ENCODE measurements at regions not wholly inside any gene's neighbourhood (a gene's known extent, or its start where the extent isn't known, plus 50 kb on each side); places are given as distances from the start of the nearest gene placed in this dataset.

GRCh38 chr9:94159069-94159939 is 75.0 kb downstream of the PTPDC1 start:
- FAIRE-seq (no peak), DNase-seq (ENCODE audit: insufficient read length, low spot score) (no peak)
- no peak for TF ChIP-seq POLR2A (IDR thresholded peaks at IDR 0.05; ENCODE audit: low read depth, low read length)

GRCh38 chr9:94160594-94161501 is 76.6 kb downstream of the PTPDC1 start:
- TF ChIP-seq POLR2A (IDR thresholded peaks at IDR 0.05; ENCODE audit: low read depth, low read length): no peak
- no peak for FAIRE-seq
- DNase-seq (ENCODE audit: insufficient read length, low spot score): no peak

DNA sequence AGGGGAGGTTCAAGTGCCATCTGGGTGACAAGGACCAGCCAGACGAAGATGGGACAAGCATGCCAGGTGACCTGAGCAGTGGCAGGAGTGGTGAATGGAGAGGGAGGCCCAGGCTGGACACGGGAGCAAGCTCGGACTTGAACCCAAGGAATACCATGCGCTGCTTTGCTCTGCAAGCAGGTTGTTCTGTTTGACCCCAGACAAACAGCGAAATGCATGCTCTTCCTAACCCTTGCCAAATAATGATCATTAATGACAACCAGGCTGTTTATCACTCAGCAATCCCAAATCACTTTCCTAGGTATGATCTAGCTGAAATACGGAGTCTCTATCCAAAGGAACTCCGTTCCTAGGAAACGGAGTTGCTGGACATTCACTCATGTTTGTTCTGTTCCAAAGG is 77.4 kb downstream of the PTPDC1 start:
- FAIRE-seq (no peak), DNase-seq (ENCODE audit: insufficient read length, low spot score) (no peak)
- TF ChIP-seq POLR2A (IDR thresholded peaks at IDR 0.05; ENCODE audit: low read depth, low read length): no peak

DNA sequence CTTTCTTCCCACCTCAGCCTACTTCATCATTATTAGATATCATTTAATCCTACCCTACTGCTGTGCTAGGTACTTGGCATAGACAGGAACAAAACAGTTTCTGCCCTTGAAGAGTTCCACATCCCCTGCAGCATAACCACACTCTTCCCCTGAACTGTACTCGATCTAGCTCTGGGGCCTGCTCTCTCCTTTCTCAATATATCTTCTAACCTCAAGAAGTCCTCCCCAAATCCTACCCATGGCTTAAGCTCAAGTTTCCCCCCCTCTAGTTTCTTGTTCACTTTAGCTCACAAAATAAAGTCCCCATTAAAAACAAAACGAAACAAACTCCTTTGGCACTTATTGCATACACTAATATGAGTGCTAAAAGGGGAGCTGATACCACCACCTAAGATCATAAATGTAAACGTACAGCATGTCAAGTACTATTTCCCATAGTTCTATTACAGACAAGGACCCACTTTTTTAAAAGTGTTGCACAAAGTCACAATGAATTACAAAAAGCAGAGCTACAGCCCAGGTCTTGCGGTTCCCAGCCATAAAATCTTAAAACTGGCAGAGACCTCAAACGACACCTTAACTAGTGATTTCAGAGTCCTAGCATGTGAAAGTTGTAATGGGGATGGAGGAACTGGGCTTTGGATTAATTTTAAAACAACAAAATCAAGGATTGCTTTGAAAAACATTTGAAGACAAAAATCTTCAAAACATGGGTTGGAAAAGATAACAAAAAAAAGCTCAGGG is 80.7 kb downstream of the PTPDC1 start:
- FAIRE-seq (no peak), DNase-seq (ENCODE audit: insufficient read length, low spot score) (no peak)
- TF ChIP-seq POLR2A (IDR thresholded peaks at IDR 0.05; ENCODE audit: low read depth, low read length): no peak

- TF ChIP-seq POLR2A (IDR thresholded peaks at IDR 0.05; ENCODE audit: low read depth, low read length): peak; percentile 56; the same call in 1 of the 2 replicates
- FAIRE-seq (peak; percentile 100), DNase-seq (ENCODE audit: insufficient read length, low spot score) (peak; percentile 100)
These were observed 81.5 kb downstream of the PTPDC1 start for GRCh38 chr9:94165592-94166235.

DNA sequence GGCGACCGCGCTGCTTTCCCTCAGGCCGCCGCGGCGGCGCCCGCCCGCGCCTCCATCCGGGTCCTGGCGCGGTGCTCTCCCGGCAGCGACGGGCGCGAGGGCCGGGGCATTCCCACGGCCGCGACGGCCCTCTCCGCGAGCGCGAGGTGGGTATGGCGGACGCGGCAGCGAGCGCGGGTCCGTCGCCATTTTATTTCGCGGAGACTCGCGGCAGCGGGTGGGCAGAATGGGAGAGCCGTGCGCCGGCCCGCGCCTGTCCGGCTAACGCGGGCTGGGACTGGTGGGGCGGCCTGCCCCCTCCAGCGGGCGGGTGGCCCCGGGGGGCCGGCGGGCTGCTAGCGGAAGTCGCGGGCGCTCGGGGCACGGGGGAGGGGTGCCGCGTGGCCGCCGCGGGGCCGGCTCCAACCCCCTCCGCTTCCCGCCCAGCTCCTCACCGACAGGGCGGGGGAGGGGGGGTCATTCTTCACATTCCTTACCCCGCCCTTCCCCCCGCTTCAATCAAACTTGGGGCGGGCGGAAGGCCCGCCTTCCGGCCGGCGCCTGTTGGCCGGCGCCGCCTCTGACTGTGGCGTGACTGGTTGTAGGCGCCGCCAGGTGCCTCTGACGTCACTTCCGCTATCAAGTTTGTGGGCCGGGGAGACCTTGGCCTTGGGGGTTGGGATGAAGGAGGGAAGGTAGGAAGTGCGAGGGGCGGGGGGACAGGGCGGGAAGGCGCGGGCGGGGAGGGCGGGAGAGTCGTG is 82.1 kb downstream of the PTPDC1 start:
- TF ChIP-seq POLR2A (IDR thresholded peaks at IDR 0.05; ENCODE audit: low read depth, low read length): peak; percentile 69
- DNase-seq (ENCODE audit: insufficient read length, low spot score) (peak; percentile 99), FAIRE-seq (peak; percentile 97)

DNA sequence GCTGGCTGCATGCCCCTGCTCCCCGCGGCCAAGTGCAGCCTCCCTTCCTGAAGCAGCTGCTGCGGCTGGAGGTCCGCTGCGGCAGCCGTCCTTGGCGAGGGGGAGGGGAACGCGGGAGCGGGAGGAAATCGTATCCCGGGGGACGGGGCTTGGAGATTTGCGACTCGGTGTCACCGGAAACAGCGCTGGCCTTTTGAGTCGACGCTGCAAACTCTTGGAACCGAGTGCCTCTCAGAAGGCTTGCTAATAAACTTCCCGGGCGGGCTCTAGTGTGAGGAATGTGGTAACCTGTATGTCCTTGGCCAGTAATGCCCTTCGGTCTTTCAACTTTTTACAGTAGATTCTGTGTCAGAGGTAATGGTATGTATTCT is 82.7 kb downstream of the PTPDC1 start:
- TF ChIP-seq POLR2A (IDR thresholded peaks at IDR 0.05; ENCODE audit: low read depth, low read length): peak; percentile 81
- FAIRE-seq: no peak
- DNase-seq (ENCODE audit: insufficient read length, low spot score): no peak

- no peak for FAIRE-seq
- DNase-seq (ENCODE audit: insufficient read length, low spot score): no peak
- no peak for TF ChIP-seq POLR2A (IDR thresholded peaks at IDR 0.05; ENCODE audit: low read depth, low read length)
These were observed 83.2 kb downstream of the PTPDC1 start for GRCh38 chr9:94167376-94167890.

- DNase-seq (ENCODE audit: insufficient read length, low spot score): no peak
These were observed 84.1 kb downstream of the PTPDC1 start for GRCh38 chr9:94168203-94169000.

DNA sequence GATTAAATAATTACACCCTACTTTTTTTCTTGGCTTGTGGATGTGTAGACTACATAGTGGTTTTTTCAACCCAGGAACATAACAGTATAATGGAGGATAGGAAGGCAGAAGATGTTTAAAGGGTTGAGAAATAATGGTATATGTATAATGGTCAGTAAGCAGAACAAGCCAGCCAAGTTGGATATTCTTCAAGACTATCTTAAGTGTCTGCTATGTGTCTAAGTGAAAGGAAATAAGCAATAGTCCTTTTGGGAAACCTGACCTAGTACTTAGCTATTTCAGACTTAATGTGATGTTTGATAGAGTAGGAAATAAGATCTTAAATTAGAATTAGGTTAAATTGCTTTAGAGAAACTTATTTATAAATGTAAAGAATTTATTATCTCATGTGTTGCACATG is 85.7 kb downstream of the PTPDC1 start:
- DNase-seq (ENCODE audit: insufficient read length, low spot score): no peak
- FAIRE-seq: peak; percentile 91
- no peak for TF ChIP-seq POLR2A (IDR thresholded peaks at IDR 0.05; ENCODE audit: low read depth, low read length)

More at GRCh38 chr9:94168203-94169000, 84.1 kb downstream of the PTPDC1 start:
- FAIRE-seq: no peak
- no peak for TF ChIP-seq POLR2A (IDR thresholded peaks at IDR 0.05; ENCODE audit: low read depth, low read length)

- no peak for TF ChIP-seq POLR2A (IDR thresholded peaks at IDR 0.05; ENCODE audit: low read depth, low read length)
- FAIRE-seq (peak; percentile 77), DNase-seq (ENCODE audit: insufficient read length, low spot score) (no peak)
These were observed 85.5 kb upstream of the ZNF169 start for GRCh38 chr9:94173632-94174031.

DNA sequence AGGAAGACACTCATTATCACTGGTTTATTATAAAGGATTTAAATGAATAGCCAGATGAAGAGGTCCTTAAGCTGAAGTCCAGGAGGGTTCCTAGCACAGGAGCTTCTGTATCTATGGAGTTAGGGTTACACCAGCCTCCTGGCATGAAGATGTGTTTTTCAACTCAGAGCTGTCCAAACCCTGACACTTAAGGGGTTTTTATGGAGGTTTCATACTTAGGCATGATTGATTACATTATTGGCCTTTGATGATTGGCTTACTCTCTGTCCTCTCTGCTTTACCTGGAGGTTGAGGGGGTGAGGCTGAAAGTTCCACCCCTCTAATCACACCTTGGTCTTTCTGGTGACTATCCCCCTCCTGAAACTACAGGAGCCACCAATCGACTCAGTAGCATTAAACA is 84.9 kb upstream of the ZNF169 start:
- no peak for TF ChIP-seq POLR2A (IDR thresholded peaks at IDR 0.05; ENCODE audit: low read depth, low read length)
- no peak for DNase-seq (ENCODE audit: insufficient read length, low spot score)
- no peak for FAIRE-seq
